ENCODE measurements at regions not wholly inside any gene's neighbourhood (a gene's known extent, or its start where the extent isn't known, plus 50 kb on each side); places are given as distances from the start of the nearest gene placed in this dataset.

- DNase-seq (ENCODE audit: low read depth, low spot score) (no peak), ATAC-seq (no peak)
- no peak overlapping the region for H3K27ac ChIP-seq (ENCODE audit: low read length)
- intact Hi-C loops (cut with micrococcal nuclease; ENCODE audit: unreplicated experiment): no loop called here
- in situ Hi-C loops (cut with HindIII; ENCODE audit: low pct_unique_long_range_greater_than_20kb, low sequenced_read_pairs): no loop called here
- no TSS peak for BruUV-seq (replicated peaks)
- H3K4me1 ChIP-seq (ENCODE audit: control insufficient read depth, insufficient read depth, low read length): no peaks in the 10 kb centered on the region
- no peaks in the 10 kb centered on the region for H3K36me3 ChIP-seq (ENCODE audit: control insufficient read depth, insufficient read depth, low read length)
- no peaks in the 10 kb centered on the region for H3K27me3 ChIP-seq (ENCODE audit: control insufficient read depth, insufficient read depth, low read length)
- ChIA-PET POLR2A (no interaction called here), CTCF (no interaction called here)
- H3K9me3 ChIP-seq (ENCODE audit: control insufficient read depth, insufficient read depth, low read depth, low read length): no peaks in the 10 kb centered on the region
- TF ChIP-seq POLR2AphosphoS5 (IDR thresholded peaks at IDR 0.05; ENCODE audit: low read depth, low read length): no peak
- TF ChIP-seq CTCF (IDR thresholded peaks at IDR 0.05): no peak
- no peak overlapping the region for H3K4me3 ChIP-seq (ENCODE audit: low read depth in 2 of 2, low read length in 2 of 2)
These were observed 2028.3 kb downstream of the PCDH7 start for GRCh38 chr4:32748498-32748897.

- no peak overlapping the region for H3K4me3 ChIP-seq (ENCODE audit: low read depth in 2 of 2, low read length in 2 of 2)
- no peak for TF ChIP-seq CTCF (IDR thresholded peaks at IDR 0.05)
- no peak for TF ChIP-seq REST (IDR thresholded peaks at IDR 0.05; ENCODE audit: insufficient read depth in 1 of 2, low read depth in 2 of 2, low read length in 1 of 2)
- TF ChIP-seq TCF7L2 (IDR thresholded peaks at IDR 0.05; ENCODE audit: low read depth, low read length): no peak
- no peaks in the 10 kb centered on the region for H3K9me3 ChIP-seq (ENCODE audit: control insufficient read depth, insufficient read depth, low read depth, low read length)
- ATAC-seq (no peak), DNase-seq (ENCODE audit: low read depth, low spot score) (no peak)
- intact Hi-C loops (cut with micrococcal nuclease; ENCODE audit: unreplicated experiment) (no loop called here), in situ Hi-C loops (cut with HindIII; ENCODE audit: low pct_unique_long_range_greater_than_20kb, low sequenced_read_pairs) (no loop called here)
- ChIA-PET POLR2A (no interaction called here), CTCF (no interaction called here)
- H3K36me3 ChIP-seq (ENCODE audit: control insufficient read depth, insufficient read depth, low read length): no peaks in the 10 kb centered on the region
- no peaks in the 10 kb centered on the region for H3K27me3 ChIP-seq (ENCODE audit: control insufficient read depth, insufficient read depth, low read length)
- BruUV-seq (replicated peaks): no TSS peak
- H3K27ac ChIP-seq (ENCODE audit: low read length): no peak overlapping the region
- H3K4me1 ChIP-seq (ENCODE audit: control insufficient read depth, insufficient read depth, low read length): no peaks in the 10 kb centered on the region
These were observed 2032.8 kb downstream of the PCDH7 start for GRCh38 chr4:32752962-32753361.

- BruUV-seq (replicated peaks): no TSS peak
- ATAC-seq: no peak
- in situ Hi-C loops (cut with HindIII; ENCODE audit: low pct_unique_long_range_greater_than_20kb, low sequenced_read_pairs): no loop called here
These were observed 2048.7 kb downstream of the PCDH7 start for GRCh38 chr4:32768664-32769389.

More at GRCh38 chr4:32768664-32769389, 2048.7 kb downstream of the PCDH7 start:
- Histone ChIP-seq H3K27me3 (ENCODE audit: control insufficient read depth, insufficient read depth, low read length) (no peaks in the 10 kb centered on the region), H3K36me3 (ENCODE audit: control insufficient read depth, insufficient read depth, low read length) (no peaks in the 10 kb centered on the region), H3K27ac (ENCODE audit: low read length) (no peak overlapping the region), H3K4me3 (ENCODE audit: low read depth in 2 of 2, low read length in 2 of 2) (no peak overlapping the region), H3K9me3 (ENCODE audit: control insufficient read depth, insufficient read depth, low read depth, low read length) (no peaks in the 10 kb centered on the region), H3K4me1 (ENCODE audit: control insufficient read depth, insufficient read depth, low read length) (no peaks in the 10 kb centered on the region)
- intact Hi-C loops (cut with micrococcal nuclease; ENCODE audit: unreplicated experiment): no loop called here
- TF ChIP-seq POLR2AphosphoS5 (IDR thresholded peaks at IDR 0.05; ENCODE audit: low read depth, low read length): no peak
- TF ChIP-seq REST (IDR thresholded peaks at IDR 0.05; ENCODE audit: insufficient read depth in 1 of 2, low read depth in 2 of 2, low read length in 1 of 2): no peak
- TF ChIP-seq CTCF (IDR thresholded peaks at IDR 0.05): no peak
- no peak for TF ChIP-seq SIN3A (IDR thresholded peaks at IDR 0.05; ENCODE audit: borderline replicate concordance, insufficient read depth, low read depth, low read length)
- no peak for DNase-seq (ENCODE audit: low read depth, low spot score)
- ChIA-PET CTCF (no interaction called here), POLR2A (no interaction called here)

Data from Panc1 (cell line).